ENCODE measurements at regions not wholly inside any gene's neighbourhood (a gene's known extent, or its start where the extent isn't known, plus 50 kb on each side); places are given as distances from the start of the nearest gene placed in this dataset.

GRCh38 chr13:69580255-69580654 is 527.4 kb upstream of the ATXN8OS start:
- Histone ChIP-seq H3K27ac (no peak overlapping the region), H3K4me3 (no peak overlapping the region)

GRCh38 chr13:69579351-69579750 is 528.3 kb upstream of the ATXN8OS start:
- Histone ChIP-seq H3K4me3 (no peak overlapping the region), H3K27ac (no peak overlapping the region)

- no peak overlapping the region for H3K4me3 ChIP-seq
- H3K27ac ChIP-seq: no peak overlapping the region
Observed at GRCh38 chr13:69571606-69572323, 535.9 kb upstream of the ATXN8OS start.

GRCh38 chr13:69567514-69567913 is 540.1 kb upstream of the ATXN8OS start:
- no peak overlapping the region for H3K4me3 ChIP-seq
- H3K27ac ChIP-seq: no peak overlapping the region

GRCh38 chr13:69566104-69566716 is 541.4 kb upstream of the ATXN8OS start:
- Histone ChIP-seq H3K4me3 (no peak overlapping the region), H3K27ac (no peak overlapping the region)

GRCh38 chr13:69565334-69565733 is 542.3 kb upstream of the ATXN8OS start:
- Histone ChIP-seq H3K27ac (no peak overlapping the region), H3K4me3 (no peak overlapping the region)

- no peak overlapping the region for H3K4me3 ChIP-seq
- no peak overlapping the region for H3K27ac ChIP-seq
Observed at GRCh38 chr13:69556540-69557196, 551.0 kb upstream of the ATXN8OS start.

GRCh38 chr13:69553976-69554375 is 553.6 kb upstream of the ATXN8OS start:
- no peak overlapping the region for H3K4me3 ChIP-seq
- no peak overlapping the region for H3K27ac ChIP-seq

- H3K4me3 ChIP-seq: no peak overlapping the region
- no peak overlapping the region for H3K27ac ChIP-seq
Observed at GRCh38 chr13:69551193-69551592, 556.4 kb upstream of the ATXN8OS start.

GRCh38 chr13:69547780-69548179 is 559.8 kb upstream of the ATXN8OS start:
- Histone ChIP-seq H3K4me3 (no peak overlapping the region), H3K27ac (no peak overlapping the region)

GRCh38 chr13:69545551-69545950 is 562.1 kb upstream of the ATXN8OS start:
- no peak overlapping the region for H3K27ac ChIP-seq
- H3K4me3 ChIP-seq: no peak overlapping the region

GRCh38 chr13:69524459-69525150 is 583.0 kb upstream of the ATXN8OS start:
- Histone ChIP-seq H3K4me3 (no peak overlapping the region), H3K27ac (no peak overlapping the region)

GRCh38 chr13:69496981-69497380 is 610.6 kb upstream of the ATXN8OS start:
- H3K27ac ChIP-seq: no peak overlapping the region

GRCh38 chr13:69495096-69495495 is 612.5 kb upstream of the ATXN8OS start:
- H3K27ac ChIP-seq: no peak overlapping the region
- no peak overlapping the region for H3K4me3 ChIP-seq

More at GRCh38 chr13:69496981-69497380, 610.6 kb upstream of the ATXN8OS start:
- H3K4me3 ChIP-seq: no peak overlapping the region

- H3K4me3 ChIP-seq: no peak overlapping the region
- H3K27ac ChIP-seq: no peak overlapping the region
Observed at GRCh38 chr13:69487576-69487975, 620.0 kb upstream of the ATXN8OS start.

- Histone ChIP-seq H3K27ac (no peak overlapping the region), H3K4me3 (no peak overlapping the region)
Observed at GRCh38 chr13:69485991-69486592, 621.5 kb upstream of the ATXN8OS start.

- no peak overlapping the region for H3K4me3 ChIP-seq
- H3K27ac ChIP-seq: no peak overlapping the region
Observed at GRCh38 chr13:69477451-69477850, 630.2 kb upstream of the ATXN8OS start.

- H3K27ac ChIP-seq: no peak overlapping the region
Observed at GRCh38 chr13:69474011-69474685, 633.5 kb upstream of the ATXN8OS start.

GRCh38 chr13:69468624-69469023 is 639.0 kb upstream of the ATXN8OS start:
- H3K4me3 ChIP-seq: no peak overlapping the region
- H3K27ac ChIP-seq: no peak overlapping the region

More at GRCh38 chr13:69474011-69474685, 633.5 kb upstream of the ATXN8OS start:
- H3K4me3 ChIP-seq: no peak overlapping the region

GRCh38 chr13:69461397-69461796 is 646.2 kb upstream of the ATXN8OS start:
- H3K4me3 ChIP-seq: no peak overlapping the region
- H3K27ac ChIP-seq: no peak overlapping the region

Measured in skin epidermis (tissue), 12 donors.